Psoas muscle (tissue), 7 donors: ENCODE measurements at regions not wholly inside any gene's neighbourhood (a gene's known extent, or its start where the extent isn't known, plus 50 kb on each side); places are given as distances from the start of the nearest gene placed in this dataset.

ENCODE experiments used
- ATAC-seq, 4 donors: fragments of 200-7000 bp; cut with Tn5 transposase; one replicate each; pipeline ENCODE4 v1.9.1; 2020; ENCODE audit warnings: moderate library complexity in 3 of 4, mild to moderate bottlenecking in 2 of 4
- DNase-seq, 2 donors: peaks; one replicate each; pipeline ENCODE4 v3.0.0-alpha.2; 2020
- H3K27ac ChIP-seq: fragments of 200-600 bp; one replicate; pipeline ENCODE4 v1.8.0; 2022
- H3K27me3 ChIP-seq, 3 donors: fragments of 200-600 bp in 1 of 3; one replicate each; pipeline versions ENCODE4 v1.6.1 to v1.8.0; 2013 to 2022; ENCODE audit warnings: low read length in 2 of 3, mild to moderate bottlenecking in 2 of 3, moderate library complexity in 1 of 3; ENCODE audit not compliant: insufficient read depth in 3 of 3
- H3K36me3 ChIP-seq, 2 donors: fragments of 200-600 bp in 1 of 2; one replicate each; pipeline versions ENCODE4 v1.6.1 to v1.8.0; 2013 to 2022; ENCODE audit warnings: low read depth in 1 of 2, mild to moderate bottlenecking in 1 of 2, moderate library complexity in 1 of 2; ENCODE audit not compliant: insufficient read depth in 1 of 2
- H3K4me1 ChIP-seq: fragments of 200-600 bp; one replicate; pipeline ENCODE4 v1.8.0; 2022
- H3K4me3 ChIP-seq: fragments of 200-600 bp; one replicate; pipeline ENCODE4 v1.8.0; 2022; ENCODE audit warnings: mild to moderate bottlenecking
- H3K9me3 ChIP-seq: fragments of 200-600 bp; one replicate; pipeline ENCODE4 v1.8.0; 2022
- WGBS, 3 donors: extraction: QIAGEN DNeasy Blood & Tissue Kit; methylation state at CpG; one replicate each; pipeline versions ENCODE4 v1.1.6 to v1.1.7; 2013; 5-methylcytosine and 5-hydroxymethylcytosine counted together
- intact Hi-C, 2 donors: fragments of 100-400 bp; cut with DNase I; formaldehyde crosslinking; loops; one replicate each; pipeline versions ENCODE4 v1.11.0 to v1.14.2; 2022
- TF ChIP-seq, protein P1 (sequence below): fragments of 200-600 bp; IDR thresholded peaks from one replicate; pipeline ENCODE4 v1.8.0; 2022; ENCODE audit warnings: antibody characterized with exemption
- donor health status: healthy with polysubstance abuse.
- donor health status: DM: no; HTN: no; CAD: no; lungs with moderate emphysema.
- donor health status: Bipolar disorder and iron deficiency.
- donor health status: healthy.
- donor health status: DM: yes; HTN: yes; CAD: no.
- donor health status: DM: no; HTN: no; CAD: no.
- donor health status: DM: yes; HTN: yes; CAD: no.

DNA sequence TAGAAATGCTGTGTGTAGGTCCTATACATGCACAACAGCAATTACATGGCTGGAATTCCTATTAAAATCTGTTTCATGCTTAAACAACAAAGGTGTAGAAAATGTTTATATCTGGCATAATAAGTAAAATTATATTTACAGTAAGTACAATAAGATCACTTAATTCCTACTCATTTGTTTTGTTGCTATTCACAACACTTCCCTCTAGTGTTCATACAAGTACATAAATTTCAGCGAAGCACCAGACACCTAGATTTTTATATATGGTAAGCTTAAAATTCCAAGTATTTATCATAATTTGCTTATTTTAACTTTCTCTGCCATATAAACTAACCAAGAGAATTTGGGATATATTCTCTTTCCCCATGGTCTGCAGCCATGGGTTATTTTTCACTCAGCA lies 51.8 kb upstream of the ANK3 start:
- Histone ChIP-seq H3K36me3 (no peaks in the 10 kb centered on the region), H3K4me1 (peaks cover 7% of the 10 kb centered on the region), H3K27me3 (no peaks in the 10 kb centered on the region), H3K4me3 (no peak overlapping the region), H3K27ac (no peak overlapping the region), H3K9me3 (no peaks in the 10 kb centered on the region)
- WGBS, 3 donors = 78 to 83% (median 82%) methylated on average over 1 of the region's 1 CpG
- intact Hi-C loops = loop anchor here in 1 of 2 donors (5.0 to 10.0 kb wide), 2 partner anchors 106 to 133 kb away; no protein-coding TSS in a partner anchor
- TF ChIP-seq, protein P1, sequence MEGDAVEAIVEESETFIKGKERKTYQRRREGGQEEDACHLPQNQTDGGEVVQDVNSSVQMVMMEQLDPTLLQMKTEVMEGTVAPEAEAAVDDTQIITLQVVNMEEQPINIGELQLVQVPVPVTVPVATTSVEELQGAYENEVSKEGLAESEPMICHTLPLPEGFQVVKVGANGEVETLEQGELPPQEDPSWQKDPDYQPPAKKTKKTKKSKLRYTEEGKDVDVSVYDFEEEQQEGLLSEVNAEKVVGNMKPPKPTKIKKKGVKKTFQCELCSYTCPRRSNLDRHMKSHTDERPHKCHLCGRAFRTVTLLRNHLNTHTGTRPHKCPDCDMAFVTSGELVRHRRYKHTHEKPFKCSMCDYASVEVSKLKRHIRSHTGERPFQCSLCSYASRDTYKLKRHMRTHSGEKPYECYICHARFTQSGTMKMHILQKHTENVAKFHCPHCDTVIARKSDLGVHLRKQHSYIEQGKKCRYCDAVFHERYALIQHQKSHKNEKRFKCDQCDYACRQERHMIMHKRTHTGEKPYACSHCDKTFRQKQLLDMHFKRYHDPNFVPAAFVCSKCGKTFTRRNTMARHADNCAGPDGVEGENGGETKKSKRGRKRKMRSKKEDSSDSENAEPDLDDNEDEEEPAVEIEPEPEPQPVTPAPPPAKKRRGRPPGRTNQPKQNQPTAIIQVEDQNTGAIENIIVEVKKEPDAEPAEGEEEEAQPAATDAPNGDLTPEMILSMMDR = no peak
- ATAC-seq = no peak
- no peak for DNase-seq

DNA sequence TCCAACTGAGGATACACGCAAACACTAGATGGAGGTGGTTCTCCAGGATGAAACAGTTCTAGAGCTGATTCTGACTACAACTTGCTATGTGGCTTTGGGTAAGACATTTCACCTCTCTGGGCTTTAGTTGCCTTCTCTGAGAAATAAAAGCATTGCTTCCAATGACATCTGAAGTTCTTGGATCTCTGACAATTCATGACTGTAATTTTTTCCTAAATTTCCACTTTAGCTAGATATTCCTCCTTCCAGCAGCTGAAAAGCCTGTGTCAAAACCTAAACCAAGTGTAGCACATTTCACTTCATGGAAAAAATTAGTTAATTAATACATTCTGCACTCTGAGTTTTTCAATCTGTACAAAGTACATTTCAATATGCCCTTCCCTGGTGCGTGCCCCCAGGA lies 50.0 kb upstream of the ANK3 start:
- intact Hi-C loops = loop anchor here (5.0 to 10.0 kb wide), 4 partner anchors 108 to 335 kb away; no protein-coding TSS in a partner anchor
- H3K27ac ChIP-seq = no peak overlapping the region
- TF ChIP-seq, protein P1 = no peak
- no peaks in the 10 kb centered on the region for H3K4me1 ChIP-seq
- no peaks in the 10 kb centered on the region for H3K27me3 ChIP-seq
- H3K9me3 ChIP-seq = no peaks in the 10 kb centered on the region
- H3K4me3 ChIP-seq = no peak overlapping the region
- no peak for DNase-seq
- H3K36me3 ChIP-seq = no peaks in the 10 kb centered on the region
- 89 to 94% (median 91%) methylated on average over 2 of the region's 2 CpGs for WGBS, 3 donors
- no peak for ATAC-seq
